DND-41 (cell line): ENCODE measurements at regions not wholly inside any gene's neighbourhood (a gene's known extent, or its start where the extent isn't known, plus 50 kb on each side); places are given as distances from the start of the nearest gene placed in this dataset.

Source experiments
- CTCF ChIP-seq: IDR thresholded peaks from 2 replicates; pipeline ENCODE4 v1.5.1; 2012; ENCODE audit warnings: borderline replicate concordance, low read length, moderate library complexity, mild to moderate bottlenecking; ENCODE audit not compliant: poor library complexity, severe bottlenecking; ENCODE audit errors: extremely low read depth
- EZH2 ChIP-seq: IDR thresholded peaks from 3 replicates; pipeline ENCODE4 v1.6.1; 2012; ENCODE audit warnings: borderline replicate concordance, low read depth, mild to moderate bottlenecking, moderate library complexity, low read length, inconsistent platforms; ENCODE audit not compliant: severe bottlenecking

- TF ChIP-seq CTCF (no peak), EZH2 (no peak)
Measured at GRCh38 chrX:5295004-5295403, 933.7 kb downstream of the NLGN4X start.
